Transverse colon (tissue), 4 donors: ENCODE measurements at regions not wholly inside any gene's neighbourhood (a gene's known extent, or its start where the extent isn't known, plus 50 kb on each side); places are given as distances from the start of the nearest gene placed in this dataset.

Source experiments
- CTCF ChIP-seq, 5 experiments: fragments of 200-600 bp in 3 of 5; fragments of 450-650 bp in 2 of 5; sonication (generic) in 3 of 5; IDR thresholded peaks; 1 replicate in 2 of 5; 2 replicates in 3 of 5; pipeline ENCODE4 v1.5.1; 2016 to 2017; ENCODE audit warnings: antibody characterized with exemption in 5 of 5, inconsistent platforms in 3 of 5, mild to moderate bottlenecking in 2 of 5, moderate library complexity in 1 of 5
- EP300 ChIP-seq: sonication (generic); formaldehyde crosslinking; IDR thresholded peaks from one replicate; pipeline ENCODE4 v1.6.1; 2017; ENCODE audit warnings: antibody characterized with exemption, low read depth
- POLR2A ChIP-seq: fragments of 450-650 bp; IDR thresholded peaks from one replicate; pipeline ENCODE4 v1.6.1; 2016; ENCODE audit warnings: antibody characterized with exemption, mild to moderate bottlenecking, moderate library complexity
- POLR2AphosphoS5 ChIP-seq, 3 donors: sonication (generic); formaldehyde crosslinking; IDR thresholded peaks; one replicate each; pipeline ENCODE4 v1.6.1; 2016; ENCODE audit warnings: antibody characterized with exemption in 3 of 3

GRCh38 chr2:117232305-117232704 lies 582.2 kb upstream of the DDX18 start:
- TF ChIP-seq EP300 (no peak), CTCF (IDR thresholded peaks at IDR 0.05) (no peak), POLR2A (no peak), POLR2AphosphoS5 (IDR thresholded peaks at IDR 0.05) (no peak)
